Fibroblast of skin of right quadriceps (primary cell): ENCODE measurements at regions not wholly inside any gene's neighbourhood (a gene's known extent, or its start where the extent isn't known, plus 50 kb on each side); places are given as distances from the start of the nearest gene placed in this dataset.
"Not testable (repeated sequence)": the region's sequence is repeated elsewhere in the genome, so short reads cannot be mapped to it uniquely, and the experiment has no call there.

Experiments used
- DNase-seq: peaks from one replicate; pipeline ENCODE4 v3.0.0-alpha.2; 2013

GRCh38 chr17:53017227-53017626 is 805.5 kb upstream of the KIF2B start:
- no peak for DNase-seq

- no peak for DNase-seq
Observed at GRCh38 chr17:53016085-53016484, 806.6 kb upstream of the KIF2B start.

- no peak for DNase-seq
Observed at GRCh38 chr17:53012364-53012763, 810.4 kb upstream of the KIF2B start.

- no peak for DNase-seq
Observed at GRCh38 chr17:53006006-53006405, 816.7 kb upstream of the KIF2B start.

- no peak for DNase-seq
Observed at GRCh38 chr17:53004902-53005301, 817.8 kb upstream of the KIF2B start.

- DNase-seq: no peak
Observed at GRCh38 chr17:52995881-52996280, 826.8 kb upstream of the KIF2B start.

GRCh38 chr17:52995147-52995546 is 827.6 kb upstream of the KIF2B start:
- DNase-seq: no peak

GRCh38 chr17:52986056-52986662 is 827.6 kb upstream of the CA10 start:
- DNase-seq: no peak

- no peak for DNase-seq
Observed at GRCh38 chr17:52982331-52982730, 823.8 kb upstream of the CA10 start.

- DNase-seq: no peak
Observed at GRCh38 chr17:52979921-52980320, 821.4 kb upstream of the CA10 start.

- no peak for DNase-seq
Observed at GRCh38 chr17:52965856-52966255, 807.3 kb upstream of the CA10 start.

- DNase-seq: not testable (repeated sequence)
Observed at GRCh38 chr17:52961751-52962150, 803.2 kb upstream of the CA10 start.

- no peak for DNase-seq
Observed at GRCh38 chr17:52957411-52957810, 798.9 kb upstream of the CA10 start.

GRCh38 chr17:52947418-52947817 is 788.9 kb upstream of the CA10 start:
- no peak for DNase-seq

- DNase-seq: no peak
Observed at GRCh38 chr17:52938623-52939230, 780.2 kb upstream of the CA10 start.

GRCh38 chr17:52930581-52930980 is 772.1 kb upstream of the CA10 start:
- no peak for DNase-seq

- no peak for DNase-seq
Observed at GRCh38 chr17:52930145-52930544, 771.6 kb upstream of the CA10 start.

- DNase-seq: no peak
Observed at GRCh38 chr17:52923658-52924057, 765.1 kb upstream of the CA10 start.

- no peak for DNase-seq
Observed at GRCh38 chr17:52899235-52899634, 740.7 kb upstream of the CA10 start.

GRCh38 chr17:52895272-52895671 is 736.8 kb upstream of the CA10 start:
- DNase-seq: no peak

- DNase-seq: no peak
Observed at GRCh38 chr17:52892334-52892733, 733.8 kb upstream of the CA10 start.

- no peak for DNase-seq
Observed at GRCh38 chr17:52885882-52886281, 727.4 kb upstream of the CA10 start.

GRCh38 chr17:52883907-52884491 is 725.5 kb upstream of the CA10 start:
- not testable (repeated sequence) for DNase-seq

GRCh38 chr17:52846767-52847166 is 688.3 kb upstream of the CA10 start:
- not testable (repeated sequence) for DNase-seq

GRCh38 chr17:52841971-52842370 is 683.5 kb upstream of the CA10 start:
- no peak for DNase-seq
